GM18519 (cell line): ENCODE measurements at regions not wholly inside any gene's neighbourhood (a gene's known extent, or its start where the extent isn't known, plus 50 kb on each side); places are given as distances from the start of the nearest gene placed in this dataset.

Experiments
- ATAC-seq: cut with Tn5 transposase; IDR thresholded peaks from one replicate; pipeline ENCODE4 v1.9.1; 2021; ENCODE audit warnings: mild to moderate bottlenecking, moderate library complexity; ENCODE audit not compliant: unreplicated experiment, low FRiP score

DNA sequence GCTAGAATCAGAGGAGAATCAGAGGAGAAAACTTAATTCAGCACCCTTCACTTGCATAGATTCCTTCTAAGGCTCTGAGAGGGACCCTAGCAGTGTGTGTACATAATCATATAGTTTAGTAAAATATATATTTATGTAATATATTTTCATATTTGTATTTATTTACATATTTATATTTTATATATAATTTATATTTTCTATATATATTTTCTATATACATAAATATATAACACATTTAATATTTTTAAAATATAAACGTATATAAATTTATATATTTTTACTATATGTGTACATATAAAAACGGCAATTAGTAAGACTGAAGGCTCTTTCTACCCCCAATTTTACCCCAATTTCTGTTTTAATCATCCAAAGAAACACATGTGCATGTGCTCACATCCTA lies 80.3 kb downstream of the NXPE2 start:
- no peak for ATAC-seq

DNA sequence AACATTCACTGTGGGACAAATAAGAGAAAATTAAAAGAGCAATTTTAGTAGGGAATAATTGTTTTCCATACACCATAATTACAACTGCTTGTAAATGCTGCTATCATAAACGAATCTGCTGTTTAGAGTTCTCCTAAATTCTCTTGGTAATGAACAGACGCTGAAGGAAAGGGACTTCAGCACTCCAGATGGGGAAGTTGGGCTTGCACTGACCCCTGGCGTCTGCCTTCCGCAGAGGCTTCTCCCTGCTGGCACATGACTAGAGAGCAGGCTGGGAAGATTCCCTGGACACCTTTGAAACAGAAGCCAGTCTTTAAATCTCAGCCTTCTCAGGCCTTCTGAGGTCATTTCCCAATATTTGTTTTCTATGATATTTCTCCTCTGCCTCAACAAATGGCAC lies 84.1 kb downstream of the NXPE2 start:
- no peak for ATAC-seq

DNA sequence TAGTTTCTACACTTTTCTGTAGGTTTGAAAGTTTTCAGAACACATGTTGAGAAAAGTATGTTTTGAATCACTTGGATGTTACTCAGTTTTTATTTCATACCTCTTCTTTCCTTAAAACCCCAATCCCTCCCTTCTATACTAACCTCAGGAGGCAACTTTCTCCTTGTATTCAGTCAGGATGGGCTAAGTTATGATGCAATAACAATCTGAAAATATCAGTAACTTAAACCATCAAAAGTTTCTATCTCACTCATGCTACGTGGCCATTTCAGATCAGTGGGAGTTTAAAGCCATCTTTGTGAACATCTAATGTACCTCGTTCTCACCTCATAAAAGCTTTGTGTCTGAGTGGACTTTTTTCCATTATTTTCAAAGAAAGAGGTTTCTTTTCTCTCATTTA lies 86.2 kb downstream of the NXPE2 start:
- no peak for ATAC-seq

DNA sequence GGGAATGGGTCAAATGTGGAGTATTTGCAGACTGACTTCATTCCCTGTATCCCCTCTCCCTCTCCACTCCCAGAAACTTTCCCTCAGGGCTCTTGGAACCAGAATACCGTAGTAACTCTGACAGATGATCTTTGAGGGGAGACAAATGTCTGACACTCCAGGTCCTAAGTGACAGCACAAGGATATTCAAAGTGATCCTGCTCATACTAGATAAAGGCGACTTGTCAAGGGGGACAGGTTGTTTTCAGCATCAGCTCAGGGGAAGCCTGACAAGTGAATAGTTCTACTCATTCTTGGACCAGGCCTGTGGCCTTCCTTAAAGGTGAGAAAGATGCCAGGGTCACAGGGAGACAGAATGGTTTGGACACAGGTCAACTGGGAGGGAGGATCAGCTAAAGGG lies 92.8 kb downstream of the NXPE2 start:
- ATAC-seq, result no peak

DNA sequence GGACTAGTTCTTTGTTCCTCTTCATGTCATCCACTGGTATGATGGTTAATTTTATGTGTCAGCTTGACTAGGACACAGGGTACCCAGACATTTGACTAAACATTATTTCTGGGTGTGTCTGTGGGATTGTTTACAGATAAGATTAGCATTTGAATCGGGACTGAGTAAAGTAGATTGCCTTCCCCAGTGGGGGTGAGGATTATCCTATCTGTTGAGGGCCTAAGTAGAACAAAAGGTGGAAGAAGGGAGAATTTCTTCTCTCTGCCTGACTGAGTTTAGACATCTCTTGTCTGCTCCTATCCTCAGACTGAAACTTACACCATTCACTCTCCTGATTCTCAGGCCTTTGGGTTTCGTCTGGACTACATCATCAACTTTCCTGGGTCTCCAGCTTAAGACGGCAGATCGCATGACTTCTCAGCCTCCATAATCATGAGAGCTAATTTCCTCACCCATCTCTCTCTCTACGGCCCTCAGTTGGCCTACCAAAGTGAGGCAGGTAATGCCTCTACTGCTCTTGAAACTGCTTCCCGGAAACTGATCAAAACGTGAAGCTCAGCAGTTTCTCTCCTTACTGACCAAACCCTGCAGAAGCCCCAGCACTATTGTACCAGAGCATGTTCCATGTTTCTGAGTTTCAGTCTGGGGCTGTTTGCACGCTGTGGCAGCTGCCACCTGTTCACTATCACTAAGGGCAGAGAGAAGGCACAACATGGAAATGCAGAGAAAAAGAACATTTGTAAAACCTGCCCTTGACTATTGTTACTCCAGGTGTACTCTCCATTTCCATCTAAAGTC lies 95.4 kb downstream of the NXPE2 start:
- ATAC-seq, result no peak

DNA sequence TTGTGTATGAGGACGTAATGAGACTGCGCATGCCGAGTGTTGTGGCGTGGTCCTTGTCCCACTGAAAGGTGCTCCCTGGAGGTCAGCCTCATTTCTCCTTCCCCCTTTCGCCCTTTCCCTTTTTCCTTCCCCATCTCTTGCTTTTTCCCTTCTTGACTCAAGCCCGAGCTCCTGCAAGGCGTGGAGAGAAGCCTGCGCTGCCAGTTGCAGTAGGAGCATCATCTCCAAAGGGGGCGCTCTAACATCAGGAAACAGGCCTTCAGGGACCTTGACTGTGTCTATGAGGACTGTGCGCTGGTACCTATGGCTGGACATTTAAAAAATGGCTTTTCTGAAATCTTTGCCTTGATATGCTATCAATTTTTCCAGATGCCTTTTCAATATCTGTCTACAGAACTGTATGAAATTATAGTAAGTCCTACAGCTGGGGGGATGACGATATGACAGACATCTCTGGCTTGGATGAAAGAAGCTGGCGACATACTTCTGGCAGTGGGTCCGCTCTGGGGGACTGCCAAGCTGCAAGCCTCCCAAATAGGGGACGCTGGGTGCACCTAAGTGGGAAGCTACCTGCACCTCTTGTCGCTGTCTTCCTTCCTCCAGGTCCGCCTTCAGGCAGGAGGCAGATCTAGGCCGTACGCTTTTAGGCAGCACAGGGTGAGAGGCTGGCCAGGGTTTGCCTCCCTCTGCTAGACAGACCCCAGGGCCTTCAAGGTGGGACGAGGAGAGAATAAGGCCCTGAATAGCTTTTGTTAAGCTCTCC lies 96.5 kb downstream of the NXPE2 start:
- ATAC-seq, result no peak

DNA sequence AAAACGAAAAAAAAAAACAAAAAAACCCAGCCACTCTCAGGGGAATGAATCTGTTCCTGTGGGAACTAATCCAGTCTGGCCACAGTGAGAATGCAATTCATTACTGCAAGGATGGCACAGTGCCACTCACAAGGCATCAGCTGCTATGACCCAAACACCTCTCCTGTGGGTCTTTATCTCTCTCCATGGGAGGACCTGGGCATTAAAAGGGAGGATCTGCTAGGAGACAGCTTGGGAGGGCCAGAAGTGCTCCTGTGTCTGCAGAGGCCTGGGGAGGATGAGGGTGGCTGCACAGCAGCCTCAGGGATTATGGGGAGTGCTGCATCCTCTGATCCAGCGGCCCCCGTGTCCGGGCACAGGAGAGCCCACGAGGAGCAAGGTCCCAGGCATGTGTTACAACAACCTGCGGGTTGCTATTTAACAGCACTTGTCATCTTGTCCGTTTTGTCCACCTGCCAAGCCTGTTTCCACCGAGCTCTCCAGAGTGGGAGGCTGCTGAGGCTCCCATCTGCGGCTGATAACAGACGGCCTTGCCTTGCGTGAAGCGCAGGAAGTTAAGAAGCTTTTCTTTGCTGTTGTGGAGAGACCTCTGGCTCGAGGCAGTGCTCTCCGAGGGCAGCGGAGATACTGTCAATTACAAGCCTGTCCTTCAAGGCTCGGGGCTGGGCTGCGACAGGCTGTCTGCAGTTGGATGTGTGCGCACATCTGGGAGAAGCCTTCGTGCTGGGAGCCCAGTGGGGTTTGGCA lies 97.7 kb downstream of the NXPE2 start:
- no peak for ATAC-seq

DNA sequence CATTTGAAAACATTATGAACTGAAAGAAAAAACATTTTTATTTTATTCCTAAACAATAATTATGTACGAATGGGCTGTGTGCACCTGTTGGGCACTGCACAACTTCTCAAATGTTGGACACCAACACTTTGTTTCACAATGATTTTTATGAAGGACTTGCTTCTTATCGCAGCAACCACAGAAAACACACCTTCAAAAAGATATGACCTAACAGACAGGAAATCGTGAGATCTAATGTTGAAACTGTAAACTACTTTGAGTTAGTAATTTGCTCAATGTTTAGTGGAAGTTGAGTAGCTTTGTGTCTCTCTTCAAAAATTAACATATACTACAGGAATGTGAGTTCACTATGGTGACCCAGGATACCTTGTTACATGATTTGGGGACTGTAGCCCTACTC lies 98.6 kb downstream of the NXPE2 start:
- no peak for ATAC-seq

DNA sequence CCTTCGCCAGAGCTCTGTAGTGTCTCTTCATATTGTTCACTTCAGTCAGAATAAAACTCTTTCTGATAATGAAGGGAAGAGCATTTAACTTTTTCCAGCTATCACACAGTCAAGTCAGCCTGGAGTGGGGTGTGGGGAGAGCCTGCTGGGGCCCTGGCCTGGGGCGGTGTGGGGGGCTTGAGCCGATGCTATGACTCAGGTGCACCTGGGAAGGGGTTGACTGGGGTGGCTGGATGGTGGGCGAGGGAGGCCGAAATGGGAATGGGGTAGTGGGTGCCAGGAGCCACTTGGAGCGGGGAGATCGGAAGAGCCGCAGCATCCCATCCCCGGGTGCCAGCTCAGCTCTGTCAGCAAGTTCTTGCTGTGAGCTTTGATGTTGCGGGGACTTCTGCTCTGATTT lies 100.9 kb downstream of the NXPE2 start:
- no peak for ATAC-seq

DNA sequence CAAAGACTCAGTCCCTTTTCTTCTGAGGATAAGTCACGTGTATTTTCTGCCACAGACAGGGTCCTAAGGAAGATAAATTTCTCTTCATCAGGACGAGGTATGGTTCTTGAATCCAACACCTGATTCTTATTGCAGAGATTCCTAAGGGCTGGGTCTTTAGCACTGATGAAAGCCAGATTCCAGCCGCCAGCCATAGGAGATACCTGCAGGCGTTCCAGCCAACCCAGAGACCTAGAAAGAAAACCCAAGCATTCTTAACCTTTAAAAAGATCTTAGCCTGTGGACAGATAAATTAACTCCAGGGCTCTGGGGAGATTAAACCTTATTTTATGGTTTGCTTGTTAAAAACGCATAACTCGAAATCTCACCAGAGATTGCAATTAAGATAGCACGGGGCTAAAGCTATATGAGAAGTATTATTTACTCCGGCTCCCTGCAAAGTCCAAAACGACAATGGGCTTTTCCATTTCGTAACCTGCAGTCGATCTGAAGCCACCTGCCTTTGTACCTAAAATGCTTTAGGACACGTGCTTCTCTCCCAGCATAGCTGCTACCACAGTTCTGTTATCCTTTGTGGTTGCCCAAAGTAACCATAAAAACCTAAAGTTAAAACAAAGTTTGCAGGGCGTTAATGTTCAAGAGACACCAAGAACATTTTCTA lies 104.5 kb downstream of the NXPE2 start:
- no peak for ATAC-seq

DNA sequence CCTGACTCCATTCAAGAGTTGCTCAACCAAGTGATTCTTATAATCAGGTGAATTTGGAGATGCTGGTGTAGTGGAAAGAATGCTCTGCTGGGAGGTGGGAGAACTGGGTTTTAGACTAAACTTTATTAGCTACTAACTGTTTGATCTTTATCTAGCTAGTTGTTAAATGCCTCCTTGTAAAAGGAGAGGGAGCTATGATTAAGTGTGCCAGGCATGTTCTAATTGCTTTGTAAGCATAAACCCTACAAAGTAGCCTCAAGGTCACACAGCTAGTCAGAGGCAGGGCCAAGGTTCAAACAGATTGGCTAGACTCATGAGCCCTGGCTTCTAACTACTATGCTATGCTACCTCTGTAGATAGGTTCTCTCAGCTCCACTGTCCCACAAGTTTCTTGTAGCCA lies 105.5 kb downstream of the NXPE2 start:
- no peak for ATAC-seq

DNA sequence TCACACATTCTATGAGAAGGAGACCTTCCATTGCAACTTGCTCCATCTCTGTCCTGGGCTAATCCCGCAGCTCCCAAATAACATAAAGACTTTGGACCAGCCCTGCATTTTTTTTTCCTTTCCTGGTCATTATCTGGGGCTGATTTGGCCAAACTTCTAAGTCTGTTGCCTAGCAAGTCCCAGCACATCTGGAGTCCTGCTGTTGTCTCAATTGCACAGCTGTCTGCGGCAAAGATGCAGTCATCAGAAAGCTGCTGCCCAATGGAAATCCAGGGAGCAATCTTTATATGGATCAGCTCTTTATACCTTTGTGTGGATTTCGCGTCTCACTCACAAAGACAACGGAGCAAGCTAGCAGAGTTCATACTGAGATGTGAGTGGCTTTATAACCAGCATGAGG lies 105.9 kb downstream of the NXPE2 start:
- no peak for ATAC-seq

DNA sequence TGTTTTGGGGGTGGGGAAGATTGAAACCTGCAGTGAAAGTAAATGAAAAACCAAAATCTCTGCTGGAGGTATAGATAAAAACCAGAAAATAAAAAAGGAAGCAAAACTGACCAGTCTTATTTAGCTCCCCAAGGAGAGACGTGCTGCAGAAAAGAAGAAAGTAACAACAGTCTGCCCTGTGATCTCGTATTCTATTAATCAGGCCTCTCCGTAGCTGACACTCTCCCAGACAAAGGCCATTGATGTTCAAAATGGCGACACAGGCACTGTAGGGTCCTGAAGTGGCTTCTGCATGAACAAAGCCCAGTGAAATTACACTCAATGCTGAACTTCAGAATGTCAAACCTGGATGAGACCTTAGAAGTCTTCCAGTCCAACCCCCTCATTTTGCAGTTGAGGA lies 106.6 kb downstream of the NXPE2 start:
- no peak for ATAC-seq

DNA sequence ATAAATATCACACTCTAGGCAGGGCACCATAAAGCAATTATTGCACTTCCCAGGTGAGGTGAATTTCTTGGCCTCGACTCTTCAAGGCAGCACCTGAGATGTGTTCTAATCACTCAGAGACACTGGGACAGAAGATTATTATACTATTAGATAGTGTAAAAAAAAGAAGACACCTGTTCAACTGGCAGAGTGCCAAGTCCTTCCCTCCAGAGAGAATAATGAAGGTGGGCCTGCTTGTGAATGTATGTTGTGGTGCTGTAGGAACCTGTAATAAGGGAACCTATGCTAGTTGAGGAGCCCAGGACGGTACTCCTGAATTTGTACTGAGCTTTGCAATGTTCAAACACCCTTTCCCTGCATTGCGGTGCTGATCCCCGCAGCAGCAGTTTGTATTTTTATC lies 107.5 kb downstream of the NXPE2 start:
- no peak for ATAC-seq

DNA sequence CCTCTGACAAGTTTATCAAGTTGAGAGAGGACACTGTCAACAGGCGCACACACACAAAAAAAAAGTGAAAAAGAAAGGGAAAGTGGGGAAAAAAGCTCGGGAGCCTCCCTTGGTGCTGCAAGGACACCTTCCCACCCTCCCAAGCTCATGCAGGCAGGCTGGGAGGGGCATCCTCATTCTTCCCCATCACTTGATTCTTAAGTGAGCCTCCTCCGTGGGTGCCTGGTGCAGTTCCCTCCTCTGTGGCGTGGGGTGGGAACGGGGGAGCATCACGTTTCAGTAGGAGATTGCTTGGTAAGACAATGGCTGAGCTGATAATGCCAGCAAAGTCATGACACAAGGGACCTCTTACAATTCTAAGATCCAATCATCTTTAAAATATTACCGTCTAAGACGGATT lies 108.8 kb downstream of the NXPE2 start:
- no peak for ATAC-seq

DNA sequence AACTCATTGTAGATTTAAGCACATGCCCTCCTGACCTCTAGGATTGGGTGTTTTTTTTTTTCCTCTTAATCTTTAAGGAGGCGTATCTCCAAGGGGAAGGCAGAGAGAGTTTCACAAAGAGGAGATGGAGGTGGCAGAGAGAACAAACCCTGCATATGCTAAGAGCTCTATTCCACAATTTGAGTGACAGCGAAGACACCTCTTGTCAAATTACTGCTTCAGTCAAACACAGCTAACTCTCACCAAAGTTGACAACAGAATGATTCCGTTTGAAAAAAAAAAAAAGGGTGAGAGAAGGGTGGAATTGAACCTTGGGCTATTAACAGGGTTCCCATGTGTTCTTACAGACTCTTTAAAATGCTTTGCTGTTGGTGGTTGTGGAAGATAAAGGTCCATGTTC lies 112.6 kb downstream of the NXPE2 start:
- no peak for ATAC-seq

DNA sequence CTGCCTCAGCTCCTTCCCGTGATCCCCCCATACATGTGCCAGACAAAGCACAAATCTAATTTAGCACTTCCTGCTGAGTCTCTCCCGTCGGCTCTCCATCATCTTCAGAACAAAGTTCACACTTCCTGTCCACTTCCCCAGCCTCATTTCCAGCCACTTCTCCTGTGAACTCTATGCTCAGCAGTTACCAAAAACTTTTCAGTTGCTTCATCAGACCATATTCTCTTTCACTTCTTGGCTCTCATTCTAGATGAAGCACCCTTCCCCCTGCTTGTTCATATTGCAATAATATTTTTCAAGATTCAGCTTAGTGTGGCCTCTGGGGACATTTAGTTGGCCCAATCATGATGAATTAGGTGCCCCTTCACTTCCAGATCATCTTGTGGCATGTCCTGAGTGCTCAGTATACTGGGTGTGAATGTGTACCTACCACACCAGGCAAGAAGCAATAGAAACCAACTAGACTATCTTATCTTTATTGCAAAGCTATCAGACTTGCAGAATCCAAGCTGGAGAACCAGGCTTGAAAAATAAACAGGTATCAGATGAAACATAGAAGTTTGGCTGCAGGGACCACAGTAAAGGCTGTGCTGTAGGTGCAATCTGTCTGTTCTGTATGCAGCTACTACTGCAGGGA lies 115.8 kb downstream of the NXPE2 start:
- ATAC-seq, result no peak

DNA sequence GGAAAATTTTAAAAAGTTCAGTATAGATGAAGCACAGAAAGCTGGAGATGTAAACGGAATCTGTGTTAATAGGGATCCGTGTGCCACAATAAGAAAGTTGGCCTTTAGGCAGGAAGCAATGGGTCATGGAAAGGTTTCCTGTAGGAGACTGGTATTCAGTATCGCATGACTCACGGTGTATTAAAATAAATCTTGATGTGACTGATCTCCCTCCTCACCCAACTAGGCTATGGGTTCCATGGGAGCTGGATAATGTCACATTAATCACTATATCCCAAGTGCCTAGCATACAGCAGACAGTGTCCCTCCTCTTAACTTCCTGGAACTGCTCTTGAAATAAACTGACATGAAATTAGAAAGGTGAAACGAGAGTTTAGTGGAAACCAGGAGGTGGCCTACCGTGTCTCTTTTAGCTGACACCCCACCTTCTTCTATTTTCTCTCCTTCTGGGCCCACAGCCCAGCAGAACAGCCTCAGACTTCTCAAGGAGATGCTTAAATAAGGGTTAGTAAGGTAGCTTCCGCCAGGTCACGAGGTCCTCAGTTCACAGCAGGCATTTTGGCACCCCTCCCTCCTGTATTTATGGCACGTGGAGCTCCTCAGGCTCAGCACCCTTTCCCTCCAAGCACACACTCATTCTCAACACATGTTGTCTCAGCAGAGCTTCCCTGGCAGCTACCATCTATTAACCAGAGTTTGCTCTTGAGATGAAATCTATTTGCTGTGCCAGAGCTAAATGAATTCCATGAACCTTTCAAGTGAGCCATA lies 118.8 kb downstream of the NXPE2 start:
- ATAC-seq, result no peak

DNA sequence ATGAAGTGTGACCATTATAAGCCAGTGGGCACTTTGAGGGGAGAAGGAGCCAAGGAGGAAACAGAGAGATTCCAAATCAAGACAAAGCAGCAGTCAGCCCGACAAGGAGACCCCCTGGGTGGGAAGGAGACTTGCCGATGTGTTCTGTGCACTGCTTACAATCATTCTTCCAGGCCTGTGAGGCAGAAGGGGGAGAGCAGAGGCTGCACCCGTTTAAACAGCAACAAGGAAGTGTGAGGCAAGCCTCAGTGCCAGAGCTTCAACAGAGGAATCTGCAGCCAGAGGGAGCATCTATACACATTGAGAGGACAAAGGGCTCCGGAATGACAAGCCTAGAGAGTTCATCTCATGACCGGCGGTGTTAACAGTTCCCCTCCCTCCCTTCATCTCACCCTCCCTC lies 121.1 kb downstream of the NXPE2 start:
- ATAC-seq, result no peak

DNA sequence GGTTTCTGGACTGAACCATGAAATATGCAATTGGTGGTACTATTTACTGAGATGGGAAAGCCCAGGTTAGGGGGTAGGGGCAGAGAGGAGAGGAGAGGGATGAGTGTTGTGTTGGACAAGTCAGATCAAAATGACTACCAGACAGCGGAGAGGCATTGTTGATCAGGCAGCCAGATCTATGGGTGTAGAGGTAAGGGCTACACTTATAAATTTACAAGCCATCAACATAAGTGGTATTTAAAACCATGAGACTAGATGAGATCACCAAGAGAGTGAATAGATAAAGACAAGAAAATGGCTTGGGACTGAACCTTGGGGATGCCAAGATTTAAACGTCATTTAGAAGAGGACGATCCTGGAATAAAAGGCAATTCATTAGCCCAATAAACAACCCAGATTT lies 123.4 kb downstream of the NXPE2 start:
- ATAC-seq, result no peak
